ENCODE measurements at regions not wholly inside any gene's neighbourhood (a gene's known extent, or its start where the extent isn't known, plus 50 kb on each side); places are given as distances from the start of the nearest gene placed in this dataset.

- TF ChIP-seq CTCF (conservative IDR thresholded peaks at IDR 0.05; ENCODE audit: low read length), result no peak
- TF ChIP-seq EZH2phosphoT487 (IDR thresholded peaks at IDR 0.05; ENCODE audit: borderline replicate concordance), result no peak
Measured at GRCh38 chr10:84075226-84076046, 63.9 kb upstream of the GHITM start.

Data from Loucy (cell line).